GM19240 (cell line): ENCODE measurements at regions not wholly inside any gene's neighbourhood (a gene's known extent, or its start where the extent isn't known, plus 50 kb on each side); places are given as distances from the start of the nearest gene placed in this dataset.

Experiments
- DNase-seq: peaks from one replicate; pipeline ENCODE4 v3.0.0; 2011; ENCODE audit warnings: low spot score; ENCODE audit not compliant: insufficient read length

DNA sequence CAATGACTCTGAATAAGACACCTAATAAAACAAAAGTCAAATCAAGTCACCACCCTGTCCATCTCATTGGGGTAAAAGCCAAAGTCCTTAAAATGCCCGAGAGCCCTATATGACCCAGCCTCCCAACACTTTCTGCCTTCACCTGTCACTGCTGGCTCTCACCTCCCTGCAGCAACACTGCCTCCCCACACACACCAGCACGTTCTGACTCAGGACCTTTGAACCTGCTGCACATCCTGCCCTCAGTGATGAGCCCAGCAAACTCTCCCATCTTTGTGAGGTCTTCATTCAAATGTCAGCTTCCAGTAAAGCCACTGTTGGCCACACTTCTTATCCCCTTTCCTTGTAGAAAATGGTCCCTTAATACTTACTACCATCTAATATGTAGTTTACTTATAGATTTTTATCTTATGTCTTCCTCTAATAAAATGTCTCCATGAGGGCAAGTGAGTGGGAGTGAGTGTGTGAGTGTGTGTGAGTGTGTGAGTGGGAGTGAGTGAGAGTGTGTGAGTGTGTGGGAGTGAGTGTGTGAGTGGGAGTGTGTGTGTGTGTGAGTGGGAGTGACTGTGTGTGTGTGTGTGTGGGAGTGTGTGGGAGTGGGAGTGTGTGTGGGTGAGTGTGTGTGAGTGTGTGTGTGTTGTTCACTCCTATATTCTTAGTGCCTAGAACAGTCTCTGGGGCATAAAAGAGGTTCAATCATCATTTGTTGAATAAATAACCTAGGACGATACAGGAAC, 504.7 kb downstream of the EIPR1 start:
- no peak for DNase-seq

DNA sequence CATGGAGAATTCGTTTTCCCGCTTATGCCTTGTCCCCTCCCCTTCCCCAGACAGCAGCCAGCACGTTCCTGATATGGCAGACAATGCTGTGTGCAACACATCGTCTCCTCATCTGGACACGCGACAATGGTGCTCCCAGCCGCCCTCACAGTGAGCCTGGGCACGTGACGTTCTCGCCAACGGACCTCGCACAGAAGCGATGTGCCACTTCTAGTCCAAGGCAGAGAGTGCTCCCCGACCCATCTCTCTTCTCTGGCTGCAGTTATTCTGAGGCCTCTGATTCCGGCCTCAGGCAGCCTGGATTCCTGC, 505.4 kb downstream of the EIPR1 start:
- DNase-seq, result no peak

DNA sequence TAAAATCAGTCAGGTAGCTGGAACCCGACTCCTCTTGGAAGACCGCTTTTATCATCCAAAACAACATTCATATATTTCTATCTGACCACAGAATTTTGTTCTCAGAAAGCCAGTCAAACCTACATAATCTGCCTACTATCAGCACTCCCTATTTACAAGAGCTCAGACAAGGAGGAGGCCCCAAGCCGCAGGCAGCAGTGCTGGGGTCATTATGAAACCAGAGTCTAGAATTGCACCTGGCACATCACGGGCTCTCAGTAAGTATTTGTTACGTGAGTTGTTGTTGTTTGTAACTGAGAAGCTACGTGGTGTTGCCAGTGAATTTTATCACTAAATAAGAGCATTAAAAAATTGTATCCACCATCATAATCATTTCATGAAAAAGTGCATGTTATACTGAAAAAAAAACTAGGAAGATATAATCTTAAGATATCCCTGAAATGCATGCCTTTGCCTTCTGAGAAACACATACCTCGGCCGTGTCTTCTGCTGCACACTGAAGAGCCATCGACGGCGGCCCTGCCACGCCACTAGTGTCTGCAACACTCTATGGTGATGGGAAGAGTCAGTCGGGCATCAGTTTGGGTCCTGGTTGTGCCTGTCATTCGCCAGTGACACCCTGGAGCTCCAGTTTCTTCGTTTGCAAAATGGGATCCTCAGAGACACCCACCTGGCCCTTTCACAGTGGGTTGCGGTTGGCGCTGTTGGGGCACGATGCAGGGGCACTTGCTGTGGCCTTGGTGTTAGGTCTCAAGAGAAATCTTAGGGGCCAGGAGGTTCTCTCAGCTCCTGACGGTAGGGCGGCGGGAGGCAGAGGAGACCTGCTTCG, 505.9 kb downstream of the EIPR1 start:
- no peak for DNase-seq

DNA sequence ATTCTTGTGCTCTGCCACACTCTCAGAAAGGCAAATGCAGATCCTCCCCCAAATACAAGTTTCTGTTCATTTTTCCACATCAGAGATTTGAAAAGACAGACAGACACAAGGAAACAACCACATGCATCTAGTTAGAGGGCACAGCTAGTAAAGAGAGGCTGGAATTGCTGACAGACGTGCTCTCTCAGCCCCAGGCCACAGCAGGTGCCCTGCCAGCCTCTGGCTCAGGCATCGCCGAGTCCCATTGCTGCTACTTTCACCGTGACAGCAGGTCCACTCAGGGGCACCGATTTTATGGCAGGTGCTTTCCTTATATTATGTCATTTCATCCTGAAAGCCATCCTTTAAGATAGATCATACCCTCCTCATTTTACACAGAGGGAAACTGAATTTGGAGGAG, 507.5 kb downstream of the EIPR1 start:
- no peak for DNase-seq

DNA sequence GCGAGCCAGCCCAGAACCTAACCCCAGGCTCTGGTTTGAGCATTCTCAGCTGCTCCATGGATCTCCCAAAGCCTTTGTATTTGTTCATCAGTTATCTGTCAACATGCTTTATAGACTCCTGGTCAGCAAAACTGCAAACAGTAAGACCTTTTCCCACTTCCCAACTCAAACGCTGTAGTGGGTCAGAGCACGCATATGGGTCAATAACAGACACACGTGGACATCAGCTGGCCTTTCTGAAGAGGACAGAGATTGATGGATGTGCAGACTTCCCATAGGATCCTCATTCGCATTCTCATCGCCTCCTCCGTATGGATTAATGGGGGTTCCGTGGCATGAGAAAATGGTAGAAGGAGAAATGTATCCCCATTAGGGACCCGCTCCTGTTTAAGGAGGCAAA, 508.1 kb downstream of the EIPR1 start:
- DNase-seq, result no peak

DNA sequence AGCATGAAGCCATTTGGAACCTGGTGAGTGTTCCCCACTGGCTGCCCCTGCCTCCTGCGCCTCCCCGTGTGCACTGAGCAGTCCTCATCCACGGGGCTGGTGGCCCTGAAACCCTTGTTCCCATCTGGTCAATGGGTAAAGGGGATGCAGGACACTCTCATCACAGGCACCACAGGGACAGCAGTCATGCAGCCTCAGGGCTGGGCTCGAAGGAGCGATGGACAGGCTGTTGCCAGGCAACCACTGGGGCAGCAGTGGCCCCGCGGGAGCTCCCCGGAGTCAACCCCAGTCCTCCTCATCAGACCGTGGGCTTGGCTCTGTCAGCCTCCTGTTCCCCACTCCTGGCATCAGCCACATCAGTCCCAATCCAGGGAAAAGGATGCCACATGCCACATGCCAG, 509.5 kb downstream of the EIPR1 start:
- DNase-seq, result no peak

DNA sequence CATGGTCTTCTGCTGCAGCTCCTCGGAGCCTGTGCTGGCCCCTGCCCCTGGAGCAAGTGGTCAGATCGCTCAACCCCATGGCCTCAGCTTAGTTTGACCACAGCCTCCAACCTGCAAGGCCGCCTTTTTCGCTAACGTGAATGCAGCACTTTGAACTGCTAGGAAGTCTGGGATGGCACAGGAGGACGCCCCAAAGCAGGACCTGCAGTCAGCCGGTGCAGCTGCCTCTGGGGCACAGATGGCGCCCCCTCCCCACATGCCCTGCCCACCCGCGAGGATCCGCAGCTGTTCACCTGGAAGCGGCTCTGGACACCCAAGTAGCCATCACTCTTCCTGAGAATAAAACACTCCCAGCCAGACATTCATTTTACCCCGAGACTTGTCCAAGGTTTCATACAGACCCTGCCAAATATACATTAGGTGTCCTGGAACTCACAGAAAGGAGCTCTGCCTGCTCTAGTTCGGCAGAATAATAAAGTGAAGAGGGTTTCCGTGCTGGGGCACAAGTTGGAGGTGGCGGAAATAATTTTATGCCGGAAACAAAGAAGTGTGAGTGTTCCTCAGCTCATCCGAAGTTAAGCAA, 510.1 kb downstream of the EIPR1 start:
- DNase-seq, result no peak

DNA sequence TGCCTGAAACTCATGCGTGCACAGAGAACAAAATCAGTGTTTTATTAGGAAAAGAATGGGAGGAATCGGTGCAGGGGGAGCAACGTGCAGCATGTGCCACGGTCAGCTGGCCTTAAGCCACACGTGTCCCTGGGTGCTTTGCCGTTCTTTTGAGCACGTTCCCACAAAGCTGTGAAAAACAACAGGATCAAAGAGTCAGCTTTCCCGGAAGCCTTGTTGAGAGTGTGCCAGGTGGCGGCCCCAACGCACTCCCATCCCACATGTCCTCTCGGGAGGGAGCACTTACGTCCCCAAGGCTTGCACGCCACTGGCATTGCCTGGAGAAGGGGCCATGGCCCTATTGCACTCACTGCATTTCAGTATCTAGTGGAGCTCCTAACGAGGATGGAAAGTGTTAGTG, 511.2 kb downstream of the EIPR1 start:
- no peak for DNase-seq

DNA sequence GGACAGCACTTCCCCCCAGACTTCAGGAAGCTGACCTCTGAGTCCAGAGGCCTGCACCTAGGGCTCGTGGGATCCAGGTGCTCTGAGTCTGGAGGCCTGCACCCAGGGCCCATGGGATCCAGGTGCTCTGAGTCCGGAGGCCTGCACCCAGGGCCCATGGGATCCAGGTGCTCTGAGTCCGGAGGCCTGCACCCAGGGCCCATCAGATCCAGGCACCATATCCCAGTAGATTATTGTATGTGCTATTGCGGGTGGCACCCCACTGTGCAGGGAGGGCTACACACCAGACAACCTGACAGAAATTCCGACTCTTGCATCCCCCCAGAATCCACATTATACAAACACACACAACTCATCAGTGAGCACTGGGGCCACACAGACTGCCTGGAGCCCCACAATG, 515.2 kb downstream of the EIPR1 start:
- DNase-seq, result no peak

DNA sequence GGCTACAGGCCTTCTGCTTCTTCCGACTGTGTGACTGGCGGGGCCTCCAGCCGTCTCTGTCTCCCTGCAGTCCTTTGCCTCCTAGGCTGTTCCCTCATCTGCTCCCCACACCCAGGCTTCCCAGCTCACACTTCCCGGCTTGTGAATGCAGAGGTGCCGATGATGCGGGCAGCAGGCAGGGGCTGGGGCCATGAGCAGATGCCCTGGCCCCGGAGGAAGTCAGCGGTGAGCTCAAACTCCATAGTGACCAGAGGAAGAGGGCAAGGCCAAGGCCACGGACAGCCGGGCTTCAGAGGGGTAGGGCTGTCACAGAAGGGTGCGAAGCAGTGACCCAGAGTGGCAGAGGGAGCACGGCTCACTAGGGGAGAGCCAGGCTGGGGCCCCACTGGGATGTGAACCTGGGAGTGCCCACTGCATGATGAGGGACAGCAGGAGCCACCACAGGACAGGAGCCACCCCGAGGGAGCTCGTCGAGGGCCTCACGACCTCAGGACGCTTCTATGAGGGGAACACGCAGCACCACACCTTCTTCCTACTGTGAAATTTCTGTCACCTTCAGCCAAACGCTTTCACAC, 515.9 kb downstream of the EIPR1 start:
- no peak for DNase-seq

DNA sequence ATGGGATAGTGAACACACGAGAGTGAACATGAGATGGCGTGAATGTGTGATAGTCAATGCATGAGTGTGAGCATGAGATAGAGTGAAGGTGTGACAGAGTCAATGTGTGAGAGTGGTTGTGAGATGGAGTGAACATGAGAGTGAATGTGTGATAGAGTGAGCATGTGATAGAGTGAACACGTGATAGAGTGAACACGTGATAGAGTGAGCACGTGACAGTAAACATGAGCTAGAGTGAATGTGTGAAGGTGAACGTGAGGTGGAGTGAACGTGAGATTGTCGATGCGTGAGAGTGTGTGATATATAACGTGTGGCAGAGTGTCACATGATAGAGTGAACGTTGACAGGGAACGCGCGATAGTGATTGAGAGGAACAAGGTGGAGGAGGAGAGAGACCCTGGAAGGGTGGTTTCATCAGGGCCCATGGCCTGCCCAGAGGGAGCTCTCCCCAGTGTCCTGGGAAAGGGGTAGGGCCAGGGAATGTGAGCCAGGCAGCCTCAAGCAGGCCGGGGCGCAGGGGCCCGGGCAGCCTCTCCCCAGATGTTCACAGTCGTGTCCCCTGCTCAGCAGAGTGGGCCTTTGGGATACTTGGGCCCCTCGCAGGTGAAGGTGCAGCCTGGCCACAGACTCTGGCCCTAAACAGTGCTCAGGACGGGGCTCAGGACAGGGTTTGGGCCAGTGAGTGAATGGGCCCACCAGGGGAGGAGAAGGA, 516.9 kb downstream of the EIPR1 start:
- DNase-seq, result no peak

DNA sequence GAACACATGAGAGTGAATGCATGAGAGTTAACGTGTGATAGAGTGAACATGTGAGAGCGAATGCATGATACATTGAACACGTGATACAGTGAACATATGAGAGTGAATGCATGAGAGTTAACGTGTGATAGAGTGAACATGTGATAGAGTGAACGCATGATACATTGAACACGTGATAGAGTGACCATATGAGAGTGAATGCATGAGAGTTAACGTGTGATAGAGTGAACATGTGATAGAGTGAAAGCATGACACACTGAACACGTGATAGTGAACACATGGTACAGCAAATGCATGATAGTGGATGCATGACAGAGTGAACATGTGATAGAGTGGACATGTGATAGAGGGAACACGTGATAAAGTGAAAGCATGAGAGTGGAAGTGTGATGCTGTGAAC, 517.9 kb downstream of the EIPR1 start:
- no peak for DNase-seq

DNA sequence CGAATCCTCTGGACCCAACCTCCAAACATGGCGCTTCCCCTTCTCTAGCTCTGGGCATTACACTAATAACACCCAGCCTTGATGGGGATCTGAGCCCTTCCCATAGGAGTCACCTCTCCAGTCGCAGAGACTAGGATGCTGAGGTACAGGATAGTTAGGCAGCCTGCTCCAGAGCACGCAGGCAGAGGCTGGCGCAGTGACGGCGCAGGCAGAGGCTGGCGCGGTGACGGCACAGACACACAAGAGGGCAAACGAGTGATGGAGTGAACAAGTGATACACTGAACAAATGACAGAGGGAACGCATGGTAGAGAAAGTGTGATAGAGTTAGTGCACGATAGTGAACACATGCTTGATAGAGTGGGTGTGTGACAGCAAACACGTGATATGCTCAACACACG, 518.5 kb downstream of the EIPR1 start:
- no peak for DNase-seq

DNA sequence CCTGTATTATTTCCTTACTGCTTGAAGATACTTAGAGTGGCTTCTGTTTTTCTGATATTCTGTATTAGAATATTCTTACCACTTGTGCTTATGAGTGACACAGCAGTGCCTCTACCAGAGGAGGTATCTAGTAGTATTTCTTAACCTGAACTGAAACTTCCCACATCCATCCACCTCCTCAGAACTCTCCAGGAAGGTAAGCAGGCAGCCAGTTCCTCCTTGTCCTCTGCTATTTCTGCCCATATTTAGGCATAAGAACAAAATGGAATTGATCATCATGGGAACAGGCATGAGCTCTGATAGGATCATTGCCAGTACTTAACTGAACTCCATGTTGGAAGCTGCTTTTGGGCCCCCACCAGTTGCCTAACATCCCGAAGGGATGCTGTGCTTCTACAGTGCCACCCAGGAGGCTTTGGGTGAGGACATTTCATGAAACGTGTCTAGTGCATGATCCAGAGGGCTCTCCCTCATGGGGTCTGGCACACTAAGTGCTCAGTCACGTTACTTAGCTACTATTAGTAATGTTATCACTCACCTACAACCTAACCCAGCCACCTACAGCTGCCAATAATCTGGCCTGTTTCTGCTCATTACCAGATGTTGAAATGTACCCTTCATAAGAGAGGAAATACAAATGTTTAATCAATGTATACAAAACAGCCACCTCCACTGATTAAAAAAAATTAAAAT, 520.7 kb downstream of the EIPR1 start:
- DNase-seq, result no peak

DNA sequence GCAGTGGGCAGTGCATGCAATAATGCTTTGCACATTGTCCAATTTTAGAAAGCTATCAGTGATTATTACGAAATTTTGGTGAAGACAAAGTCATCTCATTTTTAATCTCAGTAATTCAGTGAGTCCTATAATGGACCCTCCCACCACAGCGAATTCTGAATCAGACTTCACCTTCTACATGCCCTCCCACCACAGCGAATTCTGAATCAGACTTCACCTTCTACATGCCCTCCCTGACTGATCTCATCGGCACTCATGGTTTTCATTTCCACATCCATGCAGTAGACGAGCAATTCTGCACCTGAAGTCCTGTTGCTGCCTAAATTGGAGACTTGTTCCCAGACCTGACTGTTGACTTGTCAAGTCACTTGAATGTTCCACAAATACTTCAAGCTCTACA, 522.3 kb downstream of the EIPR1 start:
- no peak for DNase-seq

DNA sequence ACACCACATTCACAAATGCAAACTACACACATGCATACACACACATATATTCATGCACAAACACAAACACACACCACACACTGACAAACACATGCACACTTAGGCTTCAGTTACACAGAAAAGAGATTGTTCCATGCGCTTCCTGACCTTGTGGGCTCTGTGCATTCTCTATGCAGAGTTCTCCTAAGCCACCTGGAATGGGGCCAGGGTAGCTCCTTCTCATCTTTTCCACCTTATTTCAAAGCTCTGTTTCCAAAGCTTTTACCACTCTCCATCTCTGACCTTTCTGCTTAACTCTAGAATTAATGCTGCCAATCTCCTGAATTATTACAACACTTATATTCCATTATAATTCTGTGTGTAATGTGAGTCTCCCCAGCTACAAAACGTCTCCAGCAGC, 522.3 kb upstream of the MYT1L start:
- DNase-seq, result no peak

DNA sequence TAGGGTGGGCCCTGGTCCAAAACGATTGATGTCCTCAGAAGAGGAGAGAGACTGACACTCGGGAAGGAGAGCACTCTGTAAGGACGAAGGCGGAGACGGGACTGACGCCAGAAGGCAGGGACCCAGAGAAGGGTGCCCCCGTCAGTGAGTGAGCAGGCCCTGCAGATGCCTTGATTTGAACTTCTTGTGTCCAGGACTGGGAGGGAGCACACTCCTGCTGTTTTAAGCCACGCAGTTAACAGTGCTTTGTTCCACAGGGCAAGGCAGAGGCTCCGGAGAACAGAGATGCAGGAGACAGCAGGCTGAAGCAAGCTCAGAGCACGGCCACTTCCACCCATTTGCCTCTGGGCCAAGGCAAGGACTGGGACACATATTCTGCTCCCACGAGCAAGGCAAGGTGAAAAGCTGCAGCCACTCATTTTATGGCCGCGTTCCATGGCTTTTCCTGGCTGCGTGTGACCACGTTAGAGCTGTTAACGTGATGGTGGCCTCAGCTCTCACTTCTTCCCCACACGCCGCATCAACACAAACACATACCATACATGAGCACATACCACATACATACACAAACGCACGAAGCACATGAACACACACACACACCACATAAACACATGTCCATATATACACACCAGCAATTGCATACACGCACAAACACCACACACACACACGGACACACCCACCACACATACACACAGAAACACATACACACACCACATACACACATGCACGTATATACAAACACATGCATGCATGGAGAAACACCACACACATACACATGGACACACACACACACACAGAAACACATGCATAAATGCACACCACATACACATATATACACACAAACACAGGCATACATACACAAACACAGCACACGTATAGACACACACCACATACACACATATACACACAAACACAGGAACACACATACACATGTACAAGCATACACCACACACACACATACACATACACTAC, 521.0 kb upstream of the MYT1L start:
- DNase-seq, result no peak

DNA sequence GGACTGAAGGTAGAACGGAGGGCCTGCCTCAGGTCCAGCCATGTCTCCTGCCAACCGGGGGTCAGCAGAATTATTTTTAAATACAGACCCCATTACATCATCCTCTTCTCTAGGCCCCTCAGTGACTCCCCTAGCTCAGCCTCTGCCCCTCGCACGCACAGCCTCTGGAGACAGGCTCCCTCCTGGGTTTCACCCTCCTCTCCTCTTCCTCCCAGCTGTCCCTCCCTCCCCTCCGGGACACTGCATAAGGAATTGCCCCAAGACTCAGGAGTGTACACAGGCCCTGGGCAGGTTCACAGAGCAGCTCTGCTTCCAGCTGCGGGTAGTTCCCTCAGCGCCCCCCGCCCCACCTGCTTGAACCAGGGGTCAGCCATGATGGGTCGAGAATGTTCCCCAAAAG, 520.2 kb upstream of the MYT1L start:
- DNase-seq, result no peak

DNA sequence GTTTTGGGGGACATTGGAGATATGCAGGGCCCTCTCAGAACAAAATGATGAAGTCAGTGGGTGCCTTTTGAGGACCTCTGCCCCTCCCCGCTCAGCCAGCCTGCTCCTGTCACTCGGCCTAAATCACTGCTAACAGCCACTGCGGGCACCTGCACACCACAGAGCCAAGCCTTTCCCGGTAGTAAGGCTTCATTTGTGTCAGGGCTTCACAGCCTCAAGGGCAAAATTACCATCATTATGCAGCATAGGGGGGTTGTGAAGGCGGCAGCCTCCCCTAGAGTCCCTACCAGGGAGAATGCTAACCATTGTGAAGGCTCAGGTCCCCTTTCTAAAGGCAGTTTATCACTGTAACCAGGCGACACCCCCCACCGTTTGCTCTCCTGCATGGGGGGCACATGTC, 519.8 kb upstream of the MYT1L start:
- no peak for DNase-seq

DNA sequence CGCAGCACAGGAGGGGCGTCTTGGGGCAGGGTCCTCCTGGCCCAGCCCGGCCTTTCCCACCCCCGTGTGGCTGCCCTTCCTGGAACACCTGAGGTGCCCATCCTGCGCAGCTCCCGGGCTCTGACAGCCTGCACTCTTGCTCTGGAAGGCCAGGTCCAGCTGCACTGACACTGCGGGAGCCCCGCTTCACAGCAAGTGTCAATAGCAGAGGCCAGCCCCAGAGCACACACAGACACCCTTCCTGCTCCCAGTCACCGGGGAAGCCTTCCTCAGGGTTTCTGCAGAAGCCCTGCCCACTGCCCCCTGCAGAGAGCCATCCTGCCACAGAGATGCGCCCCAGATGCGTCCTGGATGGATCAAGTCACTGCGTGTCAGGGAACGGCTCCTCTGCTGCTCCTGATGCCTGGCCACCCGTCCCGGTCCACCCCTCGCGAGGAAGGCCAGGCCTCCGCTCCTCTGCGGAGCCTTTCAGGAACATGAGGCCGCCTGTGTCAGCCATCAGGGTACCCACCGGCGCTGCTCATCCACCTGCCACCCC, 519.2 kb upstream of the MYT1L start:
- no peak for DNase-seq
